ENCODE measurements at regions not wholly inside any gene's neighbourhood (a gene's known extent, or its start where the extent isn't known, plus 50 kb on each side); places are given as distances from the start of the nearest gene placed in this dataset.

DNA sequence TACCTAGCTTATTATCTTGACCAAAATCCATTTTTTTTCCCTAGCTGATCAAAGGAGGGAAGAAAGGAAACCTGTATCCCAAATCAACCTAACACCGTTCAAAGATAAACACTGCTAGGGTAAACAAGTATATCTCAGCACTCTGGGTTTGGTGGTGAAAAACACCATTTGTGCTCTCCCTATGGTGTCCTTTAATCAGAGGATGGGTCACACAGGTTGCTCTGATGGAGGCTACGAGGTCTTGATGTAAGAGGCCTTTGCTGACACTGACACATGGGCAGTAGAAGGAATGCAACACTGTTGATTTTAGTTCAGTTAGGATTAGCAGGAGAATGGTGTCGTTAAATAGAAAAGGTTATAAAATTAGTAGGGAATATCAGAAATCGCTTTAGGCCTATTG lies 179.3 kb downstream of the HDGFL1 start:
- H3K9me3 ChIP-seq: no peaks in the 10 kb centered on the region
- DNase-seq (ENCODE audit: low spot score): no peak
- no peaks in the 10 kb centered on the region for H3K4me1 ChIP-seq
- H3K27ac ChIP-seq: no peak overlapping the region
- no peaks in the 10 kb centered on the region for H3K27me3 ChIP-seq
- H3K4me3 ChIP-seq: no peak overlapping the region
- no peaks in the 10 kb centered on the region for H3K36me3 ChIP-seq
- TF ChIP-seq, protein P1, sequence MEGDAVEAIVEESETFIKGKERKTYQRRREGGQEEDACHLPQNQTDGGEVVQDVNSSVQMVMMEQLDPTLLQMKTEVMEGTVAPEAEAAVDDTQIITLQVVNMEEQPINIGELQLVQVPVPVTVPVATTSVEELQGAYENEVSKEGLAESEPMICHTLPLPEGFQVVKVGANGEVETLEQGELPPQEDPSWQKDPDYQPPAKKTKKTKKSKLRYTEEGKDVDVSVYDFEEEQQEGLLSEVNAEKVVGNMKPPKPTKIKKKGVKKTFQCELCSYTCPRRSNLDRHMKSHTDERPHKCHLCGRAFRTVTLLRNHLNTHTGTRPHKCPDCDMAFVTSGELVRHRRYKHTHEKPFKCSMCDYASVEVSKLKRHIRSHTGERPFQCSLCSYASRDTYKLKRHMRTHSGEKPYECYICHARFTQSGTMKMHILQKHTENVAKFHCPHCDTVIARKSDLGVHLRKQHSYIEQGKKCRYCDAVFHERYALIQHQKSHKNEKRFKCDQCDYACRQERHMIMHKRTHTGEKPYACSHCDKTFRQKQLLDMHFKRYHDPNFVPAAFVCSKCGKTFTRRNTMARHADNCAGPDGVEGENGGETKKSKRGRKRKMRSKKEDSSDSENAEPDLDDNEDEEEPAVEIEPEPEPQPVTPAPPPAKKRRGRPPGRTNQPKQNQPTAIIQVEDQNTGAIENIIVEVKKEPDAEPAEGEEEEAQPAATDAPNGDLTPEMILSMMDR (IDR thresholded peaks at IDR 0.05): no peak

DNA sequence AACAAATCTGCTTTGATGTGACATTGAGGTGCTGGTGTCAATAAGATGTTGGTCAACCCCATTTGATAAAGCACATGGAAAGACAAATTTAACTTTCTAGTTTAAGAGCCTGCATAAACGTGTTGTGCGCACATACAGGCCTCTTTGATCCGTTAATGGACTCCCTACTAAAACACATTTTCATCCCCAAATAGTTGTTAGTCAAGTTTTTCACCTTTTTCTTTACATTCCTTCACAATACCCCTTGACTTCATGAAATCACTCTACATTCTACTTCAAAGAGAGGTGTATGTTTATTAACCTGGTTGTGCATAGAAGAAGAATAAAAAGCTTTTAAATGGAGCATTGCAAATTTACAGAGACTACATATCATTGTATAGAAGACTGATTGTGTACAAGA lies 180.3 kb downstream of the HDGFL1 start:
- no peak for DNase-seq (ENCODE audit: low spot score)
- Histone ChIP-seq H3K27ac (no peak overlapping the region), H3K27me3 (no peaks in the 10 kb centered on the region), H3K4me3 (no peak overlapping the region), H3K36me3 (no peaks in the 10 kb centered on the region), H3K4me1 (no peaks in the 10 kb centered on the region), H3K9me3 (no peaks in the 10 kb centered on the region)
- TF ChIP-seq, protein P1 (IDR thresholded peaks at IDR 0.05): no peak

DNA sequence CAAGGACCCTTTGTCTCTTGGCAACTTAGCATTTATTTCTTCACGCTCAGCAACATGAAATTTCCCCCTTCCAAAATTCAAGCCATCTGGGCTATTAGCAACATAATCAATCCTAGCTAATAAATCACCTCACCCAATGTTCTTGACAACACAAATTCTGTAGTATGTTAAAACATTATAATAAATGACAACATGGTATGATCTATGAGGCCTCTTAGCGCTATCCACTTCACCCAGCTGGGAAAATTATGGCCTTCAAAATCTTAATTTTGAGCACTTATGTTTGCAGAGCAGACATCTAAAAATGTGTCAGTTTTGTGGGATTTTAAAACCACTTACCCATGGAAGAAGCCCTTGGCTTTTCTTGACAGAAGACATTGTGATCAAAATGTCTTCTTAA lies 181.9 kb downstream of the HDGFL1 start:
- TF ChIP-seq, protein P1 (IDR thresholded peaks at IDR 0.05): no peak
- Histone ChIP-seq H3K27me3 (no peaks in the 10 kb centered on the region), H3K9me3 (no peaks in the 10 kb centered on the region), H3K4me1 (no peaks in the 10 kb centered on the region), H3K36me3 (no peaks in the 10 kb centered on the region), H3K4me3 (no peak overlapping the region), H3K27ac (no peak overlapping the region)
- DNase-seq (ENCODE audit: low spot score): no peak

DNA sequence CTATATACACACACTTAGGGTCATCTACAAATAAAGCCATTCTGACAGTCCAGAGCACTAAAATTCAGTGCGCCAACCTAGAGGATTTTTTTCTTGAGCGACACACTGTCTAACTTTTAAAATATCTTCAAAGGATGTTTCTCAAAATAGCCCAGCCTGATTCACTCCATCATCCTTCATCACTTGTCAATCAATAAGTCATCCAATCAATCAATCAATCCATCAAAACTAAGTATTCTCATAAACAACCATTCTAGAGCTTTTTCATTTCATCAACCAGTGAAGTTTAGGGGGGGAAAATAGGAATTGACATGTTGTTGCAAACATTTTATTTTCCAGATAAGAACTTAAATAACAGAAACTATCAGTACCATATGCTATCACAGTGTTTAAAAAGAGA lies 183.2 kb downstream of the HDGFL1 start:
- no peak overlapping the region for H3K4me3 ChIP-seq
- no peak for DNase-seq (ENCODE audit: low spot score)
- no peaks in the 10 kb centered on the region for H3K27me3 ChIP-seq
- H3K27ac ChIP-seq: no peak overlapping the region
- no peaks in the 10 kb centered on the region for H3K4me1 ChIP-seq
- H3K9me3 ChIP-seq: no peaks in the 10 kb centered on the region
- no peaks in the 10 kb centered on the region for H3K36me3 ChIP-seq
- TF ChIP-seq, protein P1 (IDR thresholded peaks at IDR 0.05): no peak

DNA sequence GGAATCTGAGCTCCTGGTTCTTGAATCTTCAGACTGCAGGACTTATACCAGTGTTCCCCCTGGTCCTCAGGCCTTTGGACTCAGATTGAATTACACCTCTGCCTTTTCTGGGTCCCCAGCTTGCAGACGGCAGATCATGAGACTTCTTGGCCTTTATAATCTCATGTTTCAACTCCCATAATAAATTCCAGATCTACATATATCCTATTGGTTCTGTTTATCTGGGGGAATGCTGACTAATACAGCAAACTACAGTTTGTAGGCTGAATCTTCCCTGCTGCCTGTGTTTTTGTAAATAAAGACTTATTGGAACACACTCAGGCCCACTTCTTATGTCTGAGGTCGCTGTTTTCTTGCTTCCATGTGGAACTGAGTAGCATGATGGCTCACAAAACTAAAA lies 184.7 kb downstream of the HDGFL1 start:
- H3K27ac ChIP-seq: no peak overlapping the region
- no peak for DNase-seq (ENCODE audit: low spot score)
- H3K27me3 ChIP-seq: no peaks in the 10 kb centered on the region
- no peaks in the 10 kb centered on the region for H3K36me3 ChIP-seq
- TF ChIP-seq, protein P1 (IDR thresholded peaks at IDR 0.05): no peak
- no peaks in the 10 kb centered on the region for H3K4me1 ChIP-seq
- H3K4me3 ChIP-seq: no peak overlapping the region
- H3K9me3 ChIP-seq: no peaks in the 10 kb centered on the region

DNA sequence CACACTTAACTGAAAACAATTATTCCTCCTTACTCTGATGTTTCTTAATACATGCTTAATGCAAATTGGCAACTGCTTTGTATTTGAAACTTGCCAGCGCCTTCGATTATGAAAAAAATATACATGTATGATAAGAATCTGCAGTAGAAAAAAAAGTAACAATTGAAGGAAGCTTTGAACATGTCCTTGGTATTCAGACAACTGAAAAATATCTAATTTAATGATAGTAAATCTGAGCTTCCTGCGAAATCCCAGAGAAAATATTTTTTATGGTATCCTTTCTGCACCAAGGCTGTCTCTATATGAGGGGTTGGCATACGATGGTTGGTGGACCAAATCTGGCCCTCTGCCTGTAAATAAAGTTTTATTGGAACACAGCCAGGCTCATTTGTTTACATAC lies 186.2 kb downstream of the HDGFL1 start:
- Histone ChIP-seq H3K27me3 (no peaks in the 10 kb centered on the region), H3K9me3 (no peaks in the 10 kb centered on the region), H3K4me1 (no peaks in the 10 kb centered on the region), H3K36me3 (no peaks in the 10 kb centered on the region), H3K27ac (no peak overlapping the region), H3K4me3 (no peak overlapping the region)
- DNase-seq (ENCODE audit: low spot score): no peak
- TF ChIP-seq, protein P1 (IDR thresholded peaks at IDR 0.05): no peak

Data from right atrium auricular region (tissue), 2 donors.